ENCODE measurements at regions not wholly inside any gene's neighbourhood (a gene's known extent, or its start where the extent isn't known, plus 50 kb on each side); places are given as distances from the start of the nearest gene placed in this dataset.
"Not testable (repeated sequence)": the region's sequence is repeated elsewhere in the genome, so short reads cannot be mapped to it uniquely, and the experiment has no call there.

- DNase-seq, result not testable (repeated sequence)
These were observed 55.4 kb upstream of the NAMPT start for GRCh38 chr7:106340247-106340596.

GRCh38 chr7:106339513-106340246, 54.9 kb upstream of the NAMPT start:
- no peak for DNase-seq

GRCh38 chr7:106337754-106338153, 53.0 kb upstream of the NAMPT start:
- DNase-seq, result no peak

GRCh38 chr7:106335814-106336213, 51.0 kb upstream of the NAMPT start:
- no peak for DNase-seq

All from NCI-H1417 (cell line).